ENCODE measurements at regions not wholly inside any gene's neighbourhood (a gene's known extent, or its start where the extent isn't known, plus 50 kb on each side); places are given as distances from the start of the nearest gene placed in this dataset.
A peak's percentile ranks its signal among the peaks of the same experiment; 100 is the strongest.

DNA sequence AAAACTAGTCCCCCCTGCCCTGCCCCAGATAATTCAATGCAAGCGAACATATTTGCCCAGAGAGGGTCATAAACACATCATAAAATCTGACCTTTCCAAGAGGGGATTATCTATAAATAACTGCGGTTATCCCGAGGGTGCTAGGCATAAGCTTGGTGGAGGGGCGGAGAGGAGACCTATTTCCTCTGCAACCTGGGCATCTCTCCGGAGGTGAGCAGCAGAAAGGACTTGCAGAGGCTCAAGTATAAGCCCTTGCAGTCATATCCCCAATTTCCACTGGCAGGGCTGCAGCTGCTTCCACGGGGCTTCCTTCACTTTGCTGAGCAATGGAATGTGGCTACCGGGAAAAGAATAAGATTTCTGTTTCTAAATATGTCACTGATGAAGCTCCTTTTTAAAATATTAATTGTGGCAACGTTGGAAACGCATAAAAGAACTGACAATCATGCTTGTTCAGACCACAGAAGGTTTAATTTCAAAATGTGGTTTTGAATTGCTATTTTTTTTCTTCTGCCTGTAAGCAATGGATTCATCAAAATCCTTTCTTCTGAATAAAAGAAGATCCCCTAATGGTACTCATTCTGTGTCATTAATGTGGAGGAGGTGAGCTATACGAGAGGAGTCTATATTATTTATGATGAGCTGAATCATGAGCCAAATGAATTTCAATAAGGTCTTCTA is 268.9 kb upstream of the ATP2B1 start:
- DNase-seq = no peak

DNA sequence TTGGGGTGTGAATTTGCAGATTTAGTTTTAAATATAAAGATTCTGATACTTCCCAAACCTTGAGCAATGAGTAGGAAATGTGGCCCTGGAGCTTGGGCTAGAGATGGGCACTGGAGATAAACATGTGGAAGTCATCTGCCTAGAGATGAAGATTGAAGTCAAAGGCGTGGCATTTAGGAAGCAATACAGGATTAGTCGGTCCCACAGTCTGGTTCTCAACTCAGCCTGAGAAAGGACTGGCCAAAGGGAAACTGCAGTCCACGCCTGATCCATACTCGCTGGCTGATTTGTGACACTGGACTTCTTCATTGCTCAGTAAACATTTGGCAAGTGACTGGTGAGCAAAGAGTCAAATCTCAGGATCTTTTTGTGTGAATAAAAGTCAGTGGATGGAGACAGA is 268.2 kb upstream of the ATP2B1 start:
- DNase-seq = no peak

DNA sequence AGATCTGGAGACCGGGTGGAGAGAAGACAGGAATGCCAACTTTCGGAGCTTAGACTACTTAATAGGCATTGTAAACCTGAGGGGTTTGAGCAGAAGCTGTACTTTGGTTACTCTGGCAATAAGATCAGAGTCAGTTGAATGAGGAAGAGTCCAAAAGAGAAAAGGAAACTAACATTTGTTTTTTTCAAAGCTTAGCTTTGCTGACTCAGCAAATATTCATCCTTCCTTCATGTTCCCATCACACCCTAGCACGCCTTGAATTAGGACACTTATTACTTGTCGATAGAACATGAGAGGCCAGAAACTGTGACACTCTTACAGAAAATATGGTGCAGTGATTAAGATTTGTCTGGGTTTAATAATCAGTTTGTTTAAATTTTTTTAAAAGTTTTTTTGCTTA is 266.9 kb upstream of the ATP2B1 start:
- DNase-seq = no peak

DNA sequence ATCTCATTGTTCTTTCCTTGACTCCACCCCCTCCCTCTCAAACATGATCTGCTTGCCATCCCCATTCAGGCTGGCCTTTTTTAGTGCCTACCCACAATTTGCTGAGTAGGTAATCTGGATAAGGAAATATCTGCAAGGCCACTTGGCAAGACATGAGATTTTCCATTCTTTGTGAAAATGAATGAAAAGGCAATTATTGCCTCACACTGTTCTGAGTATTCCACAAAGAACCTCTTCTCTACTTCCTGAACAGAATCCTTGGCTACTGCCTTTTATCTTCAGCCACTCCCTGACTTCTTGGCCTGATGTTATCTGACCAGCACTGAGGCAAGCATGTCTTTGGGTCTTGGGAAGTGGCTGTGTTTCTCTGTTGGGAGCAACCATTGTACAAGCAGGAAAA is 263.2 kb upstream of the ATP2B1 start:
- DNase-seq = no peak

DNA sequence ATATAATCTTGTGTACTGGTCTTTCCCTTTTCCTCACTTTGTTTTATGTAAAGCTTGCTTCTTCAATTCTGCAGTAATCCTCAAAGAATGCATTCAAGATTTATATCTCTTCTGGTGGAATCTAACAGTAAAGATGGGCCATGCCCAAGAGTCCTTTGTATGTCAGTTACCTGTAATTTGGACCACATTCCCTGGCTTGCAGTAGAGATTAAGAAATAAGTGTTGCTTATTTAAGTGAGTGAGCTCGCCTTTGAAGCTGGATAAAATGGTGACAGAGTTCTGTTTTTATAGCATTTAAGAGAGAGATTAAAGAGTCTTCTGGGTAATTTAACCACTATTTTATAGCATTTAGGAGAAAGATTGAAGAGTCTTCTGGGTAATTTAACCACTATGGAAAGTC is 262.1 kb upstream of the ATP2B1 start:
- no peak for DNase-seq

DNA sequence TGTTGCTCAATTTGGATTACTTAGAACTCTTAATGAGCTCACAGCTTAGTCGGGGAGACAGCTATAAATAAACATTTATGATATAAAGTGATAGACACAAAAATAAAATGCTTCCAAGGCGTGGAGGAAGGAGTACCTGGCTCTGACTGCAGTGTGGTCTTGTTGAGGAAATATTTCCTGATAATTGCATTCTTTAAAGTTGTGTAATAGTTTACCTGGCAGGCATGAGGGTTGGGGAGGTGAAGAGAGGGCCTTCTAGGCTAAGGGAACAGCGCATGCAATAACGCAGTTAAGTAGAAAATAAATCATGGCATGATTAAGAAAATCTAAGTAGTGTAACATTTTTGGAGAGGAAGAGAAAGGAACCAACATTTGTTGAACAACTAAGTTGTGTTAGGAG is 260.5 kb upstream of the ATP2B1 start:
- no peak for DNase-seq

DNA sequence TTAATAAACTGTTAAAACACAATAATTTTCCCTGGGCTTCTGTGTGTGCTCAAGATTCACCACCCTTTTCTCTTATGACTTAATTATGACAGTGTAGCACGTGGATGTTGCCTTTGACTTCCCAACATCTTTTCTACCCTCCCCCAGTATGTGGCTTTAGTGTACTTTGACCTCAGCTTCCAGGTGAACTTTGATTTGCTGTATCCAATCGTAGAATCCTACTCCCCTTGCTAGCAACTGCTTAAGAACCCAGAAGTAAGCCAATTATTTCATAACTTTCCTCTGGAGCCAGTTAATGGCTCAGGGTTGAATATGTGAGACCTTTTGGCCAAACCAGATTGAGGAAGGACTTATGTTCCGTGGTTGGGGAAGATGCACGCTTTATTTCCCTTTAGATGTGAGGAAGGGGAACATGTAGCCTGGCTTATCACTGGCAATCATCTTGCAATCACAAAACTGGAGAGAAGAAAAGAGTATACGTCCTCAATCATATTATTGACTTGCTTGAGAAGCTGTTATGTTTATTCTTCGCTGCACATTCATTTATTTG is 259.6 kb upstream of the ATP2B1 start:
- no peak for DNase-seq

DNA sequence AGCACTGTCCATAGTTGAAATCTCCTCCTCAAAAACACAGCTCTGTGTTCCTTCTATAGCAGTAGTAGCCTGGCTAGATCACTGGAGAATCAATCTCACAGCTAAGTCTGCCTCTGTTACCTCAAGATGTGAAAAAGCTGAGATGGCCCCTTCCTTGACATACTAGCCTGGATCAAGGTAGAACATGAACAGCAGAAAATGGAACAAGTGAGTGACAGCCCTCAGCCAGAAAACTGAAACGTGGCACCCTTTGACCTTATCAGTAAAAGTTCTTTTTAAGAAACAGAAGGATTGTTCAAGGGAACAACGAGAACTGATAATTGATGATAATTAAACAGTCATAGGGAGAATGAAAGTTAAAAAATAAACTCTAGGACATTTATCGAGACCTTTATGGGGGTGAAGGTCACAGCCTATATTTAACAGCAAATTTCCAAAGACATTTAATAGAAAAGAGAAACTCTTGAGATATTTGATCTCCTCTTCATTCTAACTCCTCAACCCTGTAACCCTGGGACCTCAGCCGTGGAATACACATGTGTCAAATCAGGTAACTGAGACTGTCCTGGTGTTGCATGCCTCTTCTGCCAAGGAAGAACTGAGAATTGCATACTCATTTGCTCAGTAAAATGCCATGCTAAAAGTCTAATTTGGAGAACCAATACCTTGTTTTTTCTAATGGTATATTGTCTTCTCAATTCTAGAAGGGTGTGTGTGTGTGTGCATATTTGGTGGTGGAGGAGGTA is 258.0 kb upstream of the ATP2B1 start:
- no peak for DNase-seq

DNA sequence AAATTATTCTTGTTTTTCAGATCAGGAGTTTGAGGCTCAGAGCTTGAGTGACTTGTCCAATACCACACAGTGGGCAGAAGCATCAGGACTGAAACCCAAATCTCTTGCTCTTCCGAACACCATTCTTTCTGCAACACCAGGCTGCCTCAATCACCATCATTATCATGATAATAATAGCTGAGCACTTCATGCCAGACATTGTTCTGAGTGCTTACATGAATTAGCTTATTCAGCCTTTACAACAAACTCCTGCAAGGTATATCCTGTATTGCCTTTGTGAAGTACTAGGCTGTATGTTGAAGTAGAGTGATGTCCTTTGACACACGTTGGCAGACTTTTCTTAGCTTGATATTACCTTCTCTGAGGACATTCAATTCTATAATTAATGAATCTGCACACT is 257.4 kb upstream of the ATP2B1 start:
- no peak for DNase-seq

DNA sequence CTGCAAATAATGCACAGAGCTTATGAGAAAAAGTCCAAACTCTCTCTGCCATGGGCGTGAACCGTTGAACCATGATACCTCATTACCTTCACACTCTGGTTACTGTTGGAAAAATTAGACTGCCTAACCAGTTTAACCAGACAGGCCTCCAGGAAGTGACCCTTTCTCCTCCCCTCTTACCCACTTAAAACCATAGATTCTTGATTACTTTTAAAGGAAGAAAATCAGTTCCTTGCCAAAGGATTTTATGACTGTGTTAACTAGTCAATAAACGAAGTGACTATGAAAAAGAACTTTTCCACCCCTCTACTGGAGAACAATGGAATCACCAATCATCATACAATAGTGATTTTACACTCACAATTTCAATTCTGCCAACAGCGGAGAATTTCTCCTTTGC is 254.0 kb upstream of the ATP2B1 start:
- DNase-seq = no peak

DNA sequence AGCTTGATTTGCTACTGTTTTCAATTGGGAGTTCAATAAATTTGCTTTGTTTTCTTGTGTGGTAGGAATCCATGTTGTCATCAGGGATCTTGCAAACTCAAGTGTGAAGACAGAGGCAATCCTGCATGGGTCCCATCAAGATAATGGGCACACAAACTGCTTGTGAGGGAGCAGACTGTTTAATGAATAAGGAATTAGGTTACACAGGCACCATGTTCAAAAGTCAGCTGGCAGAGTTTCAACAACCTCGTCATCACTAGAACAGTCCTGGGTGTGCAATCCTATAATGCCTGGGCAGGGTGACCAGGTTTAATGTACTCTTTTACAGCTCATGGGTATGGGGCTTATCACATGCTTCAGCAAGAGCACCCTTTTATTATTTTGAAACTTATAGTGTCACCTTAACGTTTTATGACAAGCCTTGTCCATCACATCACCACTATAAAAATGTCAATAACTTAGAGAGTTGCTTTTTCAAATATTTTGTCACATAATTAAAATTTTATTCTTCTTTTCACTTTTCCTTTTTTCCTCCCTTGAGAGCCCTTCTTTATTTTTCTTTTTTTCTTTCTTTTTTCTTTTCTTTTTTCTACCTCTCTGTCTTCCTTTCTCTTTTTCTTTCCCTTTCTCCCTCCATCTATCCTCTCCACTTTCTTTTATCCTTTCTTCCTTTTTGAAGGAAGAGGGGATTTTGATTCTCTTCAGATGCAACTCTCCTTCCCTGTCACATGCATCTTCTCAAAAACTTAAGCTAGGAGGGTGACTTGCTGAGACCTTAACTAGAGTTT is 252.2 kb upstream of the ATP2B1 start:
- no peak for DNase-seq

DNA sequence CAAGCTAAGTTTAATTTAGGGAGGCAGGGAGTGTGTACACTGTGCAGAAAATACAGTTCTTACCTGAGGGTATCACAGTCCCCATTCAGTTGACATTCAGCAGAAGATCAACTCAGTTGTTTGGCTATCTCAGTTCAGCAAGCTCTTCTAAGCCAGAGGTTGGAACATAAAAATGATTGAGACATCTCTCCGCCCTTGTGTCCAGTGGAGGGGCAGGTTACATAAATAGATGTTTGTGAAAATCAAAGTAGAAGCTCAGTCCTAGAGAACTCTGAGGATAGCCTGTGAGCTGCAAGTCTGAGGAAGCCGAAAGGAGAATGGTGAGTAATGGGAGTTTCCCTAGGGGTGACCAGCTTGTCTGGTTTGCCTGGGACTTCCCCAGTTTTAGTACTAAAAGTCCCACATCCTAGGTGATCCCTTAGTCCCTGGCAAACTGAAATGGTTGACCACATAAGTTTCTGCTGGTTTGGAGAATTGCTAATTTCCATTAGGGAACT is 251.4 kb upstream of the ATP2B1 start:
- no peak for DNase-seq

DNA sequence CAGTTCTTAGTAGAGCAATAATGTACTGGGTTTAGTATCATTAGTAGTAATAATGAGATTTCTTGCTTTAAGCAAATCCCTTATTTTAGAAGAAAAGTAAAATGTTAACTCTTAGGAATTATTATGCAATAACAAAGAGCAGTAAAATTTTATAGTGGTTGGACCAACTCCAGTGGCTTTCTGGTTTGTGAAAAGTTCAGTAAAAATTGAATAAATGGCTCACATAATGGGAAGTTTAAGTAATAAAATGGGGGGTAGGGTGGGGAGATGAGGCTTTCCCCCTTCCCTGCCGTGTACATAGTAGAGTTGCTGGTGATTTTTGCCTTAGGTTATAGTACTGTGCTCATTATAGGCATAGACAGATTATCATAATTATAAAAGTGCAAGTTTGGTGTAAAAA is 250.5 kb upstream of the ATP2B1 start:
- no peak for DNase-seq

DNA sequence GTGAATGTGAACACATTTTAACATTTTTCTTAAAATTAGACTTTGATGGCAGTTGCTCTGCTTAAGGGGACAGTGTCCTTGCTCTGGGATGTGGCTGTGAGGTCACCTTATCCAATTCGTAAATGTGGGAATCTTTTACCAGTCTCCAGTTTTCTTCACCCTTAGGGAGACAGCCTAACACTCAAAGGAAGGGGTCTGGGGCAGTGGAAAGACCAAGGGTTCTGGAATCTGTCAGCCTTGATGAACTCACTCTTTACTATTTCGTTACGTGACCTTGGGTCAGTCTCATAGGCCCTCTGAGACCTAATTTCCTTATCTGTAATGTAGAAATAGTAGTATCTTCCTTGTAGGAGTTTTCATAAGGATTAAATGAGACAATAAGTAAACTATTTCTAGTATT is 245.6 kb upstream of the ATP2B1 start:
- no peak for DNase-seq

DNA sequence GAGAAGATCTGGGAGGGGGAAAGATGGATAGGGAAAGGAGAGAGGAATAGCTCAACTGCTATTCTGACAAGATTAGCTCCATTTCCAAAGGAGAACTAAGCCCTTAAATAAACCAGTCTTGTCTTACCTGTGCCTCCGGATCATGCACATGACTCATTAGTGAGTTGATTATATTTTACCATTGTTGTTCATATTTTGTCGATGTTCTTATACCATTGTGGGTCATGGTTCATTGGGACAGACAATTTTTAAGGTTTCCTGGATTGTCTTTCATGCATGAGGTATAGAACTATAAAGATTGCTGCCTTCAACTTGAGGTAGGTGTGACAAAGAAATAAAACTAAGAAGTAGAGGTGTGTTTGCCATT is 243.0 kb upstream of the ATP2B1 start:
- DNase-seq = no peak

DNA sequence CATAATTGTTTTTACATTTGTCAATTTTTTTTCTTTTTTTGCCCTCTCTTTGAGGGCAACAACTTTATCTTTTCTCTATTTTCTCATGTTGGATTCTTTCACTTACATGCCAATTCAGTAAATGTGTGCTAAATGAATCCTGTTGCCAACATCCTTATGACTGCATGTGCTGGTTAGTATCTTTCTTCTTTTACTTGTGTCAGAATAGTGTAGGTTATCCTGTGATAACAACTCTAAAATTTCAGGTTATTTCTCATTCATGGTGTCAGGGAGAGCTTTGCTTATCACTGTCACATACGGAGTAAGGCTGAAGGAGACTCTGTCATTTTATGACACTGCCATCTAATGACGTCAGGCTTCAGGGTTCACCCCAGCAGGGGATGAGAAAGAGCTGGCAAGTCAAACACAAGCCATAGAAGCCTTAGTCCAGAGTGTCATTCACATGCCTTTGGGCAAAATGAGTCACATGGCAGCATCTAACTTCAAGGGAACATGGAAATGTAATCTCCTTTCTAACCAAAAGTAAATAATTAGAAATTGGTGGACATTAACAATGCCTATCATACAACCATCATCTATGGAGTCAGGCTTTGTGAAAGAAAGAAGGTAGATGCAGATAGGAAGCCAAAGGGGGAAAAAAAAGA is 242.5 kb upstream of the ATP2B1 start:
- no peak for DNase-seq

DNA sequence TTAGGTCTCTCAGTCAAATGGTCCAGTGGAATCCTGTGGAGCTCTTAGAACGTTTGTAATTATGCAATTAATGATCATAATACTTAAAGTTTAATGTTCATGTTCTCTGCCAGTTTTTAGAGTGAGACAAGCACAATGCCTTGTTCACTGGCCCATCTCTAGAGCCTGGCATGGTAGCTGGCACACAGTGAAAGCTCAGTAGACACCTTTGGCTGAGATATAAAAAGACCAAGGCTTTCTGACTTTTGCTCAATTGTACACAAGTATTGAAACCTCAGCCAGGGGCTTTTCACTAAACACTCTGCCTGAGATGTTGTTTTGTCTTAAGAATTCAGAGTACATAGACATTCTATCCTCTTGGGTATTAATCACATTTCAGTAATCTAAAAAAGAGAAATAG is 241.8 kb upstream of the ATP2B1 start:
- no peak for DNase-seq

DNA sequence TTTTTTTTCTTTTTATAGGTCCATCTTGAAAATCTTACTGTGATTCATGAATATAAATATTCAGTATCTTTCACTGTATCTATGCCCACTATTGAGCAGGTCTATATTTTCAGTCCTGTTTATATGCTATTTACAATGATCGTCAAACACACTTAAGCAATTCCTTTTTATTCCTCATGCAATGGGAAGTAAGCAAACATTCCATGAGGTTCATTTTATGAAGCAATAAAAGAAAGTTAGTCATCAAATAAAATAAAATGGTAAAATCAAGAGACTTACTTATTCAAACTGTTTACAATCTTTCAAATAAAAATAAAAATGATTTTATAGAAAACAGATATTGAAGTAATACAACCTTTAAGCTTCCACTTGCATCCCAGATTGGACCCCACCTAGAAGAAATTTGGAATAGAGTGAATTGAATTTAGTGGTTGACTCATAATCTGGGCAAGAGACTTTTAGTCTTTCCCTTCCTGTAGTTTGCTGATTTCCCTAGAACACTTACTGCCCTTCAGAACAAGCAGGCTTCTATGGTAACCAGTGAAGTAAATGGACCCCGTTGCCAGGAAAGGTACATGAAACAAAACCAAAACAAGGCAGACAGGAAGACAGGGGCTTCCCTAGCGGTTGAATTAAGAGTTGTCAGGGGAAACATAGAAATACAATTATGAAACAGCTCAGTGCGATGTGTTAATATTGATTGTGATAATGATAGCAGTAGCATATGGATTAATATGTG is 241.0 kb upstream of the ATP2B1 start:
- DNase-seq = peak in 1 of 2 experiments; percentile 24

DNA sequence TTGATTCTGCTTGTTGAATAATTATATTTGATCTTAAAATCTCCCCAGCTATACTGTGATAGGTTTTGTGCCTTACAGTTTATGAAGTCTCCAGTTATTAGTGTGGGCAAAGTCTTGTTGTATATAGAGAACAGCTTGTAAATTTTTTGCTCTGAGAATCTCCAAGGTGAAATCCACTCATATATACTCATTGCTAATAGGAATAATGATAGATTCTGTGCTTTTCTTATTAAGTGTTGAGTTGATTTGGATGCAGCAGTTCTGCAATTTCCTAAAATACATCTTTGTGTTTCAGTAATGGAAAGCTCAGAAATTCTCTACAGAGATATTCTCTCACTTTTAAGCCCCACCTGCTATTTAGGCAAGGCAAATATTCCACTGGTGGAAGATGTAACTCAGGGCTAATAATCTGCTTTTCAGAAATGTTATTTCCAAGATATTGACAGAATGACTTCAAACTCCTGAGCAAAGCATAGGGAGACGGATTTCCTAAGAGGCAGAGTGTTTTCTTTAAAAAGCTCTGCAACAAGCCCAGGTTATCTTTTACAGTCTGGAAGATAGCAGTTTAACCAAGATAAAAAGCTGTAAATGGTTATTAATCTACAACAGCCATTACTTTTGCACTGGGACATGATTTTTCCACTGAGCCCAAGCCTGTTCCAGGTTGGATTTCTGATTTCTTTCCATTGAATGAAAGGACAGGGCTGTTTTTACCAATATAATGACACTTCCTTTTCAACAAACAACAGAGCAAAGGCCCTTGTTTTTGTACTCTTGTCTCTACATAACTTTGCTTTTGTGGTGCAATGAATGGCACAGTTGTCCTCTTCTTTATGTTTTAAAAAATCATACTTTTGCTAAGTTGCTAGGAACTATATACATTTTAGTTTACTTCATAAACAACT is 239.9 kb upstream of the ATP2B1 start:
- DNase-seq = no peak

DNA sequence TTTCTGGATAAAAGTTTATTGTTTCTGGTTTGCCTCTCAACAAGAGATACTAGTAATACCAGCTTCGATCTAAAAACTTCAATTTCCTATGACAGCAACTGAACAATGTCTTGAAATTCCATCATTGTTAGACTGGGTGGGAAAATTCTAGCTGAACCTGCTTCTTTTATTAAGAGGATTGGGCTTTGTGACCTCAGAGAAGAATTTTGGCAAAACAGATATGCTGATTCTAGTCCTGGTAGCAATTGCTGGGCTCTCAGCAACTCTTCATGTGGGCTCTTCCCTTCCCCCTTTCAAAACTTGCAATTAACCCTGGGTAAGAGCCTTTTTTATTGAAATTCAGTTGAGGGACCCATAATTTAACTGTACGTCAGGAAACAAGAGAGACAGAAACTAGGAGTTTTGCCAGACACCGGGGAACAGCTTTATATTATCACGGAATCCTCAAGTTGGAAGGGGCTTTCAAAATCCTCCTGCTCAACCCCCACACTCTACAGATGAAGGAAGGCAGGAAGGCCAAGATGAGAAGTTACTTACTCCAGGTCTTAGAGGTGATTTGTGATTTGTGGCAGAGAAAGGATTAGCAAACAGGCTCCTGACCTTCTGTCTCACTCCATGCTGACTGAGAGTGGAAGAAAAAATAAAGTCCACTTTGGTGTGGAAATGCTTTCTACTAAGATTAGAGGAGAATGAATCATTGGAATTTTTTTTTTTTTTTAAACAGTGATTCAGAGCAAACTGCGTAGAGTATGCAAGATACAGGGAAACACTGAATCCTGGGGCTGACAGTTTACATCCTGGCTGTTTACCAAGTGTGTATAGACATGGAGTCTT is 239.0 kb upstream of the ATP2B1 start:
- peak; percentile 38 to 79 for DNase-seq
